VCaP (cell line): ENCODE measurements at regions not wholly inside any gene's neighbourhood (a gene's known extent, or its start where the extent isn't known, plus 50 kb on each side); places are given as distances from the start of the nearest gene placed in this dataset.

Source experiments
- H3K27ac ChIP-seq: fragments of 450-650 bp; 2 replicates; pipeline ENCODE4 v1.5.1; 2017
- TF ChIP-seq, protein P1 (sequence below): fragments of 450-650 bp; conservative IDR thresholded peaks from 2 replicates; pipeline ENCODE4 v1.5.1; 2017; ENCODE audit warnings: mild to moderate bottlenecking, moderate library complexity

DNA sequence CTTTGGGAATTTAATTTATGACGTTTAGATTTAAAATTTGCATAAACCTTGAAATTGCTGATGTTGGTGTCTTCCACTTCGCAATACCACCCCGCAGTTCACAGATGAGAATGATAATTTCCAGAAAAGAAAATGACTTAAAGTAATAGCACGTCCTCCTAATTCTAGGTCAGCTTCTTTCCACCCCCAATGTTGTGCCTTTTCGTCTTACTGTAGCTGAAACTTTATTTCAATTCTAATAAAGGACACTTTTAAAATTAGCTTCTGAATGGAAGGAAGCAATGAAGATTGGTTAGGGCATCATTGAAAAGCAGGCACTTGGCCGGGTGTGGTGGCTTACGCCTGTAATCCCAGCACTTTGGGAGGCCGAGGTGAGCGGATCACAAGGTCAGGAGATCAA is 107.4 kb downstream of the MYCN start:
- no peak overlapping the region for H3K27ac ChIP-seq

DNA sequence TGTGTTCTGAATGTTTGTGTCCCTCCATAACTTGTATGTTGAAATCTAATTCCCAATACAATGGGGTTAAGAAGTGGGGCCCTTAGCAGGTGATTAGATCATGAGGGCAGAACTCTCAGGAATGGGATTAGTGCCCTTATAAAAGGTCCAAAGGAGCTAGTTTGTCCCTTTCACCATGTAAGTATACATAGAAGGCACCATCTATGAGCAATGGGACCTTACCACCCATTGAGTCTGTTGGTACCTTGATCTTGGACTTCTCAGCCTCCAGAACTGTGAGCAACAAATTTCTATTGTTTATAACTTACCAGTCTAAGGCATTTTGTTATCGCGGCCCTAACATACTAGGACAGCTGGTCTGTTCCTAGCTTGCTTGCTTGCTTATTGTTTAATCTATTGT is 106.3 kb downstream of the MYCN start:
- H3K27ac ChIP-seq: no peak overlapping the region
- TF ChIP-seq, protein P1, sequence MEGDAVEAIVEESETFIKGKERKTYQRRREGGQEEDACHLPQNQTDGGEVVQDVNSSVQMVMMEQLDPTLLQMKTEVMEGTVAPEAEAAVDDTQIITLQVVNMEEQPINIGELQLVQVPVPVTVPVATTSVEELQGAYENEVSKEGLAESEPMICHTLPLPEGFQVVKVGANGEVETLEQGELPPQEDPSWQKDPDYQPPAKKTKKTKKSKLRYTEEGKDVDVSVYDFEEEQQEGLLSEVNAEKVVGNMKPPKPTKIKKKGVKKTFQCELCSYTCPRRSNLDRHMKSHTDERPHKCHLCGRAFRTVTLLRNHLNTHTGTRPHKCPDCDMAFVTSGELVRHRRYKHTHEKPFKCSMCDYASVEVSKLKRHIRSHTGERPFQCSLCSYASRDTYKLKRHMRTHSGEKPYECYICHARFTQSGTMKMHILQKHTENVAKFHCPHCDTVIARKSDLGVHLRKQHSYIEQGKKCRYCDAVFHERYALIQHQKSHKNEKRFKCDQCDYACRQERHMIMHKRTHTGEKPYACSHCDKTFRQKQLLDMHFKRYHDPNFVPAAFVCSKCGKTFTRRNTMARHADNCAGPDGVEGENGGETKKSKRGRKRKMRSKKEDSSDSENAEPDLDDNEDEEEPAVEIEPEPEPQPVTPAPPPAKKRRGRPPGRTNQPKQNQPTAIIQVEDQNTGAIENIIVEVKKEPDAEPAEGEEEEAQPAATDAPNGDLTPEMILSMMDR: no peak

More for the DNA sequence above, 107.4 kb downstream of the MYCN start:
- TF ChIP-seq, protein P1: no peak

DNA sequence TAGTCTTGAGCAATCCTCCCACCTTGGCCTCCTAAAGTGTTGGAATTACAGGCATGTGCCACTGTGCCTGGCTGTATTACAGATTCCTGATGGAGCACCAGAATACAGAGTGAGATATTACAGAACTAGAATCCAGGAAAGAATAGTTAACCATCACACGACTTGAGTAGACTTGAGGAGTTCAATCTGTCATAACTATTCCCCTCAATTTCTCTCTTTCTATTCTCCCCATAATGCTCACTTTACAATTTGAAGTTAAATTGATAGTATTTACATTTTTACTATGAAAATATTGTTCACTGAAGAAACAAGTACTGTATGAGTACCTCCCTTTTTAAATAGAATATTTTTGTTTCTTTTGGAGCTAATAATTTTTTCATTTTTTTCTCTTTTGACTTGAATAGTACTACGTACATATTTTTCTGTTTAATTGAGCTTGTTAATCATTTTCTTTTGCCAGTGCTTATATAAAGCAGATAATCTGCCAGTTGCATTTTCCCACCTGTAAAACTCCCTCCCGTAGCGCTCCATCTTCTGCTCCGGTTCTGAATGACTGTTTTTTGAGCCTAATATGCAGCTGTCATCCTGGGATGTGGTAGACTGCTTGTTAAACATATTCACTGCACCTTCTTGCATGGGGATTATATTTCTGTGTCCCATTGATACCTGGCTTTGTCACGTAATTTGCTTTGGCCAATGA is 105.5 kb downstream of the MYCN start:
- TF ChIP-seq, protein P1: no peak

DNA sequence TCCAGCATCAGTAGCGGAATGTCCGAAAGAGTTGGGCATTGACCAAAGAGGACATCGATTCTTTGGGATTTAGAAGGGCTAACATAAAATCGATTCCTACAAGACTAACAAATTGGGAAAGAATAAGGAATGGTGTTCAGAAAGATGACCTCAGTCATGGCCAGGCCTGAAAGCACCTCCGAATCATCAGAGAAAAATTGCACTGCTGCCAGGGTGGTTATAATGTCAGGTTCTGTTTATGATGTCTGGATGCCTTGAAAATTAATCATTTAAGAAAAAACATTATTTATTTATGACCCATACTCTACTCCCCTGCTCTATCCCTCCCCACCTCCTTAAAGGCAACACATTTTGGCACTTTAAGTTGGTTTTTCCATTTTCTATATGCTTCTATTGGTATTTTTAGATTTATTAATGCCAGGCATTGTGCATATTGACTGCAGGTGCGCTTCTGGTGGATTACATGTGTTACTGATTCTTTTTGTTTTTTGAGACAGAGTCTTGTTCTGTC is 104.7 kb downstream of the MYCN start:
- H3K27ac ChIP-seq: no peak overlapping the region
- TF ChIP-seq, protein P1: no peak

More for the DNA sequence above, 105.5 kb downstream of the MYCN start:
- no peak overlapping the region for H3K27ac ChIP-seq

DNA sequence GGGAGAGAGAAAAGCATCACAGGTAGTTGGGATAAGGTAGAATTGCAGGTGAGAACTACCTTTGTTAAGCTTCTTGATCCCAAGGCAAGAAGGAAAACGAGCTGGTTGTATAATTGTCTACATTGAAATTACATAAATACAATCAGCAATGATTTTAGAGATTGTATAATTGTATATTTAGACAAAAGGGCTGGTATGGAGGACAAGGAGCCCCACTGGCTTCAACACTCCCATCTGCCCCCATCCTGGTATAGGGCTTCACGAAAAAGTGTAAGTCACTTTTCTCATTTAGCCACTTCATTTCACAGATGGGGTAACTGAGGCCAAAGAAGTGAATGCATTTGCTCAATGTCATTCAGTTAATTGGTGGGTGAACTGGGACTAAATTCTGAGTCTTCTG is 103.3 kb downstream of the MYCN start:
- TF ChIP-seq, protein P1: no peak
- no peak overlapping the region for H3K27ac ChIP-seq

DNA sequence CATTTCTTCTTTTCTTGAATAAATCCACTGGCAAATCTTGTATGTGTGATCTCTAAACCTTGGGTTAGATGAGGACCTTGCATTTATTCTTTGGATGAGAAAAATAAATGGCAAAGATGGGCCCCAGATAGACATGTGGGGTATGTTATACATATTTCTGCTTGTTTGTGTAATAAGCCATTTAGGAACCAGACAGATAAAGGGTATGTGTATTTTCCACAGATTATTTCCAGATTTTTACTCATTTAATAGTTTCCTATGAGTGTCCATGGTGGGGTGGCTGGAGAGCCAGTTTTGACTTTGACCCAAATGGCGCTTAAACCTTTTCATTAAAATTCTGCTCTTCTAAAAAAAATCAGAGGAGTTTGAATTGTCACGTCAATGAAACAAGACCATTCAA is 102.8 kb downstream of the MYCN start:
- H3K27ac ChIP-seq: no peak overlapping the region
- TF ChIP-seq, protein P1: no peak

DNA sequence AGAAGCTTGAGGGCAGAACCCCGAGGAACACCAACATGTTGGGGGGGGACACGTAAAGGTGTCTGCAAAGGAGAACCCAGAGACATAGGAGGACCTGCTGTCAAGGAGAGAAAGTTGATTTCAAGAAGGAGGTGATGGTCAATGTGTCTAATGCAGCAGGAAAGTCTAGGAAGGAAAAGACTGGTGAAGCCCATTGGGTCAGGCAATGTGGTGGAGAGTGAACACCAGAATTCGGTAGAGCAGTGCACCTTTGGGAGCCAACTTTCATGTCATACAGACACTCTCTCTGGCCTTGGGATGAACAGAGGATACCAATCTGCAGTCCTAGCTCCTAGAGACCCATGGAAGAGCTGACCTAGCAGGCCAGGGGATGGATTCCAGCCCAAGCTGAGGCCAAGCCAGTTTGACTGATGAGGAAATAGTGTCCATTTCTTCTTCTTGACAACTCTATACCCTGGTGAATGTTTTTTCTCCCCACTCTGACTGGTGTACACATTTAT is 101.9 kb downstream of the MYCN start:
- TF ChIP-seq, protein P1: no peak
- H3K27ac ChIP-seq: no peak overlapping the region
